Smooth muscle cell (in vitro differentiated cells): ENCODE measurements at regions not wholly inside any gene's neighbourhood (a gene's known extent, or its start where the extent isn't known, plus 50 kb on each side); places are given as distances from the start of the nearest gene placed in this dataset.

Source experiments
- DNase-seq: peaks from one replicate; lab custom pipeline; 2025; ENCODE audit not compliant: unreplicated experiment; lab: John Stamatoyannopoulos, UW
- H2AFZ ChIP-seq: fragments of 200-600 bp; sonication (generic); 2 replicates; pipeline ENCODE4 v1.6.0; 2016; ENCODE audit warnings: antibody characterized with exemption, low read depth, mild to moderate bottlenecking
- H3F3A ChIP-seq: fragments of 200-600 bp; sonication (generic); 2 replicates; pipeline ENCODE4 v1.6.0; 2017; ENCODE audit warnings: antibody characterized with exemption, low read depth
- H3K27ac ChIP-seq: fragments of 200-600 bp; sonication (generic); 2 replicates; pipeline ENCODE4 v1.5.1; 2016; ENCODE audit warnings: low read depth, mild to moderate bottlenecking
- H3K27me3 ChIP-seq: fragments of 200-600 bp; sonication (generic); 2 replicates; pipeline ENCODE4 v1.6.1; 2016; ENCODE audit warnings: low read depth, mild to moderate bottlenecking
- H3K36me3 ChIP-seq: fragments of 200-600 bp; sonication (generic); 2 replicates; pipeline ENCODE4 v1.5.1; 2016; ENCODE audit warnings: low read depth
- H3K4me1 ChIP-seq: fragments of 200-600 bp; sonication (generic); 2 replicates; pipeline ENCODE4 v1.5.1; 2016; ENCODE audit warnings: low read depth
- H3K4me2 ChIP-seq: fragments of 200-600 bp; sonication (generic); 2 replicates; pipeline ENCODE4 v1.6.0; 2016; ENCODE audit warnings: mild to moderate bottlenecking
- H3K4me3 ChIP-seq: fragments of 200-600 bp; sonication (generic); 2 replicates; pipeline ENCODE4 v1.5.1; 2016; ENCODE audit warnings: mild to moderate bottlenecking
- H3K79me2 ChIP-seq: fragments of 200-600 bp; sonication (generic); 2 replicates; pipeline ENCODE4 v1.6.0; 2016; ENCODE audit warnings: low read depth, mild to moderate bottlenecking
- H3K9ac ChIP-seq: fragments of 200-600 bp; sonication (generic); 2 replicates; pipeline ENCODE4 v1.6.0; 2016; ENCODE audit warnings: low read depth
- H3K9me3 ChIP-seq: fragments of 200-600 bp; sonication (generic); replicated peaks from 2 replicates; pipeline ENCODE4 v1.5.1; 2016; ENCODE audit warnings: low read depth
- H4K20me1 ChIP-seq: fragments of 200-600 bp; sonication (generic); 2 replicates; pipeline ENCODE4 v1.6.0; 2016; ENCODE audit warnings: low read depth
- CTCF ChIP-seq: fragments of 200-600 bp; sonication (generic); IDR thresholded peaks from 2 replicates; pipeline ENCODE4 v1.5.1; 2017; ENCODE audit warnings: borderline replicate concordance, mild to moderate bottlenecking, antibody characterized with exemption; ENCODE audit not compliant: insufficient read depth, poor library complexity, severe bottlenecking
- whole genome bisulfite sequencing: methylation state at CpG from one replicate; pipeline ENCODE4 v1.1.7; 2016; ENCODE audit warnings: low lambda C conversion rate; 5-methylcytosine and 5-hydroxymethylcytosine counted together

DNA sequence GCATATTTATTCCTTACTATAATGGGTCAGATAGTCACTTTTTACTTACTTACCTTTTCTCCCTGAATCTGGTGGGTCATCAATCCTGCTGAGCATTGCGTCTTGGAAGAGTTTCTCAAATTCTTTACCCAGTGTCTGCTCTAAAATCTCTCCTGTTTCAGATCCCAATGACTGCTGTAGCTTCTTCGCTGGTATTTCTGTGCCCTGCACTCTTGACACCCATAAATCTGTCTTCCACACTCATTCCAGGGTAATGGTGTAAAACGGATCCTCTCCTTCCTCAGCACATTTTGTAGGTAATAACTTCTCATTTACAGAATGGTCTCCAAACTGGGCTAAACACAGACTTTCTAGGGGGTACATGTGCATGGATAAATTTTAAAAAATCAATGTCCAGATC is 407.4 kb downstream of the DMAC1 start:
- no peak for DNase-seq
- no peaks in the 10 kb centered on the region for H3K36me3 ChIP-seq
- no peaks in the 10 kb centered on the region for H3K4me1 ChIP-seq
- no peak overlapping the region for H2AFZ ChIP-seq
- no peak for TF ChIP-seq CTCF
- no peak overlapping the region for H3K4me3 ChIP-seq
- no peak overlapping the region for H3K4me2 ChIP-seq
- no peak overlapping the region for H3K9ac ChIP-seq
- no peaks in the 10 kb centered on the region for H3K79me2 ChIP-seq
- H4K20me1 ChIP-seq, result no peaks in the 10 kb centered on the region
- H3K27ac ChIP-seq, result no peak overlapping the region
- no peaks in the 10 kb centered on the region for H3F3A ChIP-seq
- no peaks in the 10 kb centered on the region for H3K27me3 ChIP-seq
- H3K9me3 ChIP-seq, result no peaks in the 10 kb centered on the region
- WGBS, result 62% methylated on average over 3 of the region's 3 CpGs

GRCh38 chr9:7388755-7389154 is 410.8 kb downstream of the DMAC1 start:
- DNase-seq, result no peak
- no peak overlapping the region for H2AFZ ChIP-seq
- H3K27me3 ChIP-seq, result no peaks in the 10 kb centered on the region
- H3K36me3 ChIP-seq, result no peaks in the 10 kb centered on the region
- no peak overlapping the region for H3K4me2 ChIP-seq
- H3K27ac ChIP-seq, result no peak overlapping the region
- H4K20me1 ChIP-seq, result no peaks in the 10 kb centered on the region
- no peaks in the 10 kb centered on the region for H3F3A ChIP-seq
- 96% methylated on average over 1 of the region's 1 CpG for WGBS
- no peaks in the 10 kb centered on the region for H3K4me1 ChIP-seq
- no peak for TF ChIP-seq CTCF
- no peak overlapping the region for H3K9ac ChIP-seq
- no peaks in the 10 kb centered on the region for H3K79me2 ChIP-seq
- no peak overlapping the region for H3K4me3 ChIP-seq
- H3K9me3 ChIP-seq, result no peaks in the 10 kb centered on the region

GRCh38 chr9:7387840-7388239 is 411.7 kb downstream of the DMAC1 start:
- no peak for DNase-seq
- H3K27ac ChIP-seq, result no peak overlapping the region
- H3K36me3 ChIP-seq, result no peaks in the 10 kb centered on the region
- H4K20me1 ChIP-seq, result no peaks in the 10 kb centered on the region
- no peaks in the 10 kb centered on the region for H3F3A ChIP-seq
- peak overlapping the region; percentile 42 for H2AFZ ChIP-seq
- H3K4me3 ChIP-seq, result no peak overlapping the region
- H3K9me3 ChIP-seq, result no peaks in the 10 kb centered on the region
- H3K9ac ChIP-seq, result no peak overlapping the region
- WGBS, result 29% methylated on average over 5 of the region's 5 CpGs
- TF ChIP-seq CTCF, result no peak
- H3K27me3 ChIP-seq, result no peaks in the 10 kb centered on the region
- H3K79me2 ChIP-seq, result no peaks in the 10 kb centered on the region
- H3K4me1 ChIP-seq, result no peaks in the 10 kb centered on the region
- no peak overlapping the region for H3K4me2 ChIP-seq

GRCh38 chr9:7382304-7382703 is 417.3 kb downstream of the DMAC1 start:
- Histone ChIP-seq H3K79me2 (no peaks in the 10 kb centered on the region), H3K36me3 (no peaks in the 10 kb centered on the region), H3K27me3 (no peaks in the 10 kb centered on the region), H3K27ac (no peak overlapping the region), H3K4me3 (no peak overlapping the region), H4K20me1 (no peaks in the 10 kb centered on the region), H3F3A (no peaks in the 10 kb centered on the region), H3K4me1 (no peaks in the 10 kb centered on the region), H3K4me2 (no peak overlapping the region), H3K9ac (no peak overlapping the region), H2AFZ (no peak overlapping the region), H3K9me3 (no peaks in the 10 kb centered on the region)
- WGBS, result 86% methylated on average over 3 of the region's 3 CpGs
- DNase-seq, result no peak
- no peak for TF ChIP-seq CTCF
